Gastrocnemius medialis (tissue), 4 donors: ENCODE measurements at regions not wholly inside any gene's neighbourhood (a gene's known extent, or its start where the extent isn't known, plus 50 kb on each side); places are given as distances from the start of the nearest gene placed in this dataset.

Source experiments
- POLR2A ChIP-seq, 2 donors: fragments of 450-650 bp; IDR thresholded peaks; one replicate each; pipeline ENCODE4 v1.6.1; 2017; ENCODE audit warnings: antibody characterized with exemption in 2 of 2, mild to moderate bottlenecking in 2 of 2, moderate library complexity in 2 of 2
- TF ChIP-seq, protein P1 (sequence below), 5 experiments: fragments of 450-650 bp in 3 of 5; fragments of 200-600 bp in 2 of 5; sonication (generic) in 2 of 5; IDR thresholded peaks in 4 of 5; conservative IDR thresholded peaks in 1 of 5; 1 replicate in 4 of 5; 2 replicates in 1 of 5; pipeline ENCODE4 v1.5.1; 2016 to 2019; ENCODE audit warnings: antibody characterized with exemption in 5 of 5, mild to moderate bottlenecking in 3 of 5, moderate library complexity in 3 of 5

DNA sequence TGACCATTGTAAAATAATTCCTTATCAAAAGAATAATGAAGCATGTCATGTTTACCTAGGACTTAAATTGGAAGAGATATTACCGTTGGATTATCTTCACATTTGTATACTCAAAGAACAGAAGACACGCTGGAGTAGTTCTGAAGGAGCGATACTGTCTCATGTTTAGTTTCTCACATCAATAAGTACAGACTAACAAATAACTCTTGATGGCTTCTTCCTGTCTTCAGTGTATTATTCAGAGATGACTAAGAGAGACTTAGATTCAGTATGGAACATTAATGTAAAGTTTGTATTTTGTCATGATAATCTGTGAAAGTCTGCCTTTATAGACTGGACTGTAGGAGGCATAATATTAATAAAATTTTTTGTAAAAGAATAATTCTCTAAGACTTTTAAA is 72.7 kb downstream of the SPRY1 start:
- TF ChIP-seq, protein P1, sequence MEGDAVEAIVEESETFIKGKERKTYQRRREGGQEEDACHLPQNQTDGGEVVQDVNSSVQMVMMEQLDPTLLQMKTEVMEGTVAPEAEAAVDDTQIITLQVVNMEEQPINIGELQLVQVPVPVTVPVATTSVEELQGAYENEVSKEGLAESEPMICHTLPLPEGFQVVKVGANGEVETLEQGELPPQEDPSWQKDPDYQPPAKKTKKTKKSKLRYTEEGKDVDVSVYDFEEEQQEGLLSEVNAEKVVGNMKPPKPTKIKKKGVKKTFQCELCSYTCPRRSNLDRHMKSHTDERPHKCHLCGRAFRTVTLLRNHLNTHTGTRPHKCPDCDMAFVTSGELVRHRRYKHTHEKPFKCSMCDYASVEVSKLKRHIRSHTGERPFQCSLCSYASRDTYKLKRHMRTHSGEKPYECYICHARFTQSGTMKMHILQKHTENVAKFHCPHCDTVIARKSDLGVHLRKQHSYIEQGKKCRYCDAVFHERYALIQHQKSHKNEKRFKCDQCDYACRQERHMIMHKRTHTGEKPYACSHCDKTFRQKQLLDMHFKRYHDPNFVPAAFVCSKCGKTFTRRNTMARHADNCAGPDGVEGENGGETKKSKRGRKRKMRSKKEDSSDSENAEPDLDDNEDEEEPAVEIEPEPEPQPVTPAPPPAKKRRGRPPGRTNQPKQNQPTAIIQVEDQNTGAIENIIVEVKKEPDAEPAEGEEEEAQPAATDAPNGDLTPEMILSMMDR (IDR thresholded peaks at IDR 0.05 in 4 of 5, conservative IDR thresholded peaks at IDR 0.05 in 1 of 5): no peak
- TF ChIP-seq POLR2A (IDR thresholded peaks at IDR 0.05): no peak
